DND-41 (cell line): ENCODE measurements at regions not wholly inside any gene's neighbourhood (a gene's known extent, or its start where the extent isn't known, plus 50 kb on each side); places are given as distances from the start of the nearest gene placed in this dataset.

Experiments
- EZH2 ChIP-seq: IDR thresholded peaks from 3 replicates; pipeline ENCODE4 v1.6.1; 2012; ENCODE audit warnings: borderline replicate concordance, low read depth, mild to moderate bottlenecking, moderate library complexity, low read length, inconsistent platforms; ENCODE audit not compliant: severe bottlenecking
- TF ChIP-seq, protein P1 (sequence below): IDR thresholded peaks from 2 replicates; pipeline ENCODE4 v1.5.1; 2012; ENCODE audit warnings: borderline replicate concordance, low read length, moderate library complexity, mild to moderate bottlenecking; ENCODE audit not compliant: poor library complexity, severe bottlenecking; ENCODE audit errors: extremely low read depth

- TF ChIP-seq, protein P1, sequence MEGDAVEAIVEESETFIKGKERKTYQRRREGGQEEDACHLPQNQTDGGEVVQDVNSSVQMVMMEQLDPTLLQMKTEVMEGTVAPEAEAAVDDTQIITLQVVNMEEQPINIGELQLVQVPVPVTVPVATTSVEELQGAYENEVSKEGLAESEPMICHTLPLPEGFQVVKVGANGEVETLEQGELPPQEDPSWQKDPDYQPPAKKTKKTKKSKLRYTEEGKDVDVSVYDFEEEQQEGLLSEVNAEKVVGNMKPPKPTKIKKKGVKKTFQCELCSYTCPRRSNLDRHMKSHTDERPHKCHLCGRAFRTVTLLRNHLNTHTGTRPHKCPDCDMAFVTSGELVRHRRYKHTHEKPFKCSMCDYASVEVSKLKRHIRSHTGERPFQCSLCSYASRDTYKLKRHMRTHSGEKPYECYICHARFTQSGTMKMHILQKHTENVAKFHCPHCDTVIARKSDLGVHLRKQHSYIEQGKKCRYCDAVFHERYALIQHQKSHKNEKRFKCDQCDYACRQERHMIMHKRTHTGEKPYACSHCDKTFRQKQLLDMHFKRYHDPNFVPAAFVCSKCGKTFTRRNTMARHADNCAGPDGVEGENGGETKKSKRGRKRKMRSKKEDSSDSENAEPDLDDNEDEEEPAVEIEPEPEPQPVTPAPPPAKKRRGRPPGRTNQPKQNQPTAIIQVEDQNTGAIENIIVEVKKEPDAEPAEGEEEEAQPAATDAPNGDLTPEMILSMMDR: no peak
- TF ChIP-seq EZH2: no peak
Observed at GRCh38 chr5:89125372-89125771, 242.4 kb upstream of the MEF2C start.
